ENCODE measurements at regions not wholly inside any gene's neighbourhood (a gene's known extent, or its start where the extent isn't known, plus 50 kb on each side); places are given as distances from the start of the nearest gene placed in this dataset.

- TF ChIP-seq RXRA (IDR thresholded peaks at IDR 0.05; ENCODE audit: insufficient read depth, low read depth, low read length) (no peak), CREB1 (IDR thresholded peaks at IDR 0.05) (no peak), TAF1 (IDR thresholded peaks at IDR 0.05; ENCODE audit: low read depth, low read length) (no peak), SP2 (IDR thresholded peaks at IDR 0.05; ENCODE audit: low read length) (no peak), TAF7 (optimal IDR thresholded peaks at IDR 0.05; ENCODE audit: borderline replicate concordance, low read depth, low read length) (no peak), ATF3 (IDR thresholded peaks at IDR 0.05; ENCODE audit: insufficient read depth, low read depth, low read length) (no peak), TCF12 (IDR thresholded peaks at IDR 0.05; ENCODE audit: low read depth, low read length) (no peak), EP300 (IDR thresholded peaks at IDR 0.05; ENCODE audit: borderline replicate concordance in 1 of 2, low read depth in 2 of 2, low read length in 2 of 2) (no peak), SP1 (IDR thresholded peaks at IDR 0.05; ENCODE audit: low read depth, low read length) (no peak), POU5F1 (IDR thresholded peaks at IDR 0.05; ENCODE audit: low read depth, low read length) (no peak)
These were observed 207.8 kb downstream of the CYP26B1 start (continued) for GRCh38 chr2:71939588-71940535.
